Retina (tissue), 1 donor: ENCODE measurements at regions not wholly inside any gene's neighbourhood (a gene's known extent, or its start where the extent isn't known, plus 50 kb on each side); places are given as distances from the start of the nearest gene placed in this dataset.
"Not testable (repeated sequence)": the region's sequence is repeated elsewhere in the genome, so short reads cannot be mapped to it uniquely, and the experiment has no call there.

Source experiments
- DNase-seq: peaks from one replicate; pipeline ENCODE4 v3.0.0-alpha.2; 2016

GRCh38 chr15:75763635-75764600 lies 51.3 kb upstream of the CSPG4 start:
- not testable (repeated sequence) for DNase-seq

GRCh38 chr15:75763137-75763611 lies 50.5 kb upstream of the CSPG4 start:
- no peak for DNase-seq
